ENCODE measurements at regions not wholly inside any gene's neighbourhood (a gene's known extent, or its start where the extent isn't known, plus 50 kb on each side); places are given as distances from the start of the nearest gene placed in this dataset.

DNA sequence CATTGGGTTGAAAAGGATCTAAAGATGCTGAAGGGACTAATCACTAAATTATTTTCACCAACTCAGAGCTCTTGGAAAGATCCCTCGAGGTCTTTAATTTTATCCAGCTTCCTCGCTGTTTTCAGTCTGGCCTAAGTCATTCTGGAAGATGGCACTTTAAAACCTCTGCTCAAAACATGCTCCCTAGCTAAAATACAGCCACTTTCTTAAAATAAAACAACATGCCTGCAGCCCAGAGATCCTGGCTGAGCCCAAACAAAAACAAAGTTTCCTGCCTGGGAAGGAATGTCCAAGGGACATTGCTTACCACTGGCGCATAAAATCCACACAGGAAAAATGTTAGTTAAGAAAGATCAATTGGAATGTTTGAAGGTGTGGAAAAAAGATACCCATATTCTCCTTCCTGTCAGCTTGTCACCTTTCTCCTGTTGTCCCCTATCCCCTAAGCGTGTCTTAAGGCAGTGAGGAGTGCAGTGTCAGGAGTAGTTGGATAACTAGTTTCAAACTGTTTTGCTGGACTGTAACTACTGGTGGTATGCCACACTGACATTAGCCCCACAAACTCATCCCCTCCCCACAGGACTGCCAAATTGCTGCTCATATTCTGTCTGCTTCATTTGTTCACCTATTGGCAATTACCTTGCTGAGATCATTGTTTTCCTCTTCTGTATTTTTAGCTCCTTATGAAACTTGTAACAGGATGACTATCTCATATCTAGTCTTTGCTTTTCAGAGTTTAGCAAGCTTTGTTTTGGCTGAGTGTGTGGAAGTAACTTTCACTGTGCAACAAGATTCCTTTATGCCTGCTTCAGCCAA, 108.3 kb upstream of the SESN3 start:
- DNase-seq, result no peak

- peak; percentile 86 for DNase-seq
These were observed 107.5 kb upstream of the SESN3 start for GRCh38 chr11:95338430-95338991.

DNA sequence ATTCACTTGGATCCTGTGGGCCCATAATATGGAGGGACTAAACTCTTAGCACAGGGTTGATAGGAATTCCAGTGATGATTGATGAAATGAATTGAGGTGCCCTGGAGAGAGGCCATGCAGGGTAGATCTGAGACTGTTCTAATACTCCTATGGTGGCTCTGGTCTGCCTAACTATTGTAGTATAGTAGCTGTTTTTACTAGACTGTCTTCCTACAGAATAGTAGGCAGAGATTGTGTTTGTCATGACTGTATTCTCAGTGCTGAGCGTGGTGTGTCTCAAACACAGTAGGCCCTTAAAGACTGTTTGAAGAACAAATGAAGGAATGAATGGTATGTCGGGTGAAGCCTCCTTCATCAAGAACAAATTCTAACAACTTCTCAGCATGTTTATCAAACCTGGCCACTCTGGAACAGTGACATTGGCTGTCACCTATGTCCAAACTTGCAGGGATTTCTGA, 107.0 kb upstream of the SESN3 start:
- DNase-seq, result no peak

GRCh38 chr11:95337175-95337957, 106.4 kb upstream of the SESN3 start:
- peak; percentile 95 for DNase-seq

GRCh38 chr11:95335989-95336388, 105.0 kb upstream of the SESN3 start:
- DNase-seq, result peak; percentile 17

GRCh38 chr11:95331161-95331560, 100.2 kb upstream of the SESN3 start:
- DNase-seq, result no peak

DNA sequence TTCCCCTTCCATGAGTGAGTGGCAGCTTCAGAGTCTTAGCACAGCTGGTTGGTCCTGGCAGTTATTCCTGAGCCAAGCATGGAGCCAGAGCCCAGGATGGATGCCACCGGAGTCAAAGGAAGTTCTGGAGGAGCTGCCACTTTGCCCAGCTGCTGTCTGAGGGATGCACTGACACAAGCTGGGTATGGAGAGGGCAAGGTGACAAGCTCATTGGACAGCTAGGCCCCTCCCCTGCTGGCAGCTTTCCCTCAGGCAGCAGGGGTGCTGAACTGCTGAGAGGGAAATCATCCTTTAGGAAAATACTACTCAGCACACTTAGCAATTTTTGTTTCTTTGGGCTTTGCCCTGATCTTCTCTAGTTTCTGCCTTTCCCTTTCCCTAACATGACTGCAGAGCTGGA, 99.3 kb upstream of the SESN3 start:
- peak; percentile 66 for DNase-seq

- no peak for DNase-seq
These were observed 96.4 kb upstream of the SESN3 start for GRCh38 chr11:95327273-95327948.

GRCh38 chr11:95325777-95326258, 94.8 kb upstream of the SESN3 start:
- peak; percentile 80 for DNase-seq

DNA sequence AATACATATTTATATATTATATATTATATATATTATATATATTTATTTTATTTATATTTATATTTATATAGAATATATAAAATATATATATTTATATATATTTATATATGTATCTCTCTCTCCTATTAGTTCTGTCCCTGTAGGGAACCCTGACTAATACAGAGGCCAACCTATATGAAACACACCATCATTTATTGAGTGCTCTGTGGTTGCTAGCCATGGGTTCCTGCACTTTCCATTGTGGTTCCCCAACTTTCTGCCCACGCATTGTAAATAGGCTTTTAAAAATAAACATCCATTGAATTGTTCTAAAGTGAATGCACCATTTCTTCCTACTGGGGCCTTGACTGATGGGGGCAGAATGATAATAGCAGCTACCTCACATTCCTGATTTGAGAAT, 93.8 kb upstream of the SESN3 start:
- no peak for DNase-seq

DNA sequence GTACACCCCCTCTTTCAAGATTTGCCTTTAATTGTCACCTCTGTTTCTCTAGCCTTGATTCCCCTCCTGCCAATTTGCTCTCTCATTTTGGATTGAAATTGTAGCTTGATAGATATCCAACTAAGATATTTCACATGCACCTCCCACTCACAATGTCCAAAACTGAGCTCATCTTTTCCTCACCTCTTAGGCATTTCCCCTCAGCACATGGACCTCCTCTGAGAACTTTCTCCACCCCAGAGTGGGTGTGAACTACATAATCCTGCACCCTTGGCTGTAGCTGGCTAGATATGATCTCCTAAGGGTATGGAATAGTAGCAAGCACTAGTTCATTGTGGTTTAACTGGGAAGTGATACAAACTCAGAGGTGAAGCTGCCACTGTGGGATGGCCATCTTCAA, 91.5 kb upstream of the SESN3 start:
- no peak for DNase-seq

DNA sequence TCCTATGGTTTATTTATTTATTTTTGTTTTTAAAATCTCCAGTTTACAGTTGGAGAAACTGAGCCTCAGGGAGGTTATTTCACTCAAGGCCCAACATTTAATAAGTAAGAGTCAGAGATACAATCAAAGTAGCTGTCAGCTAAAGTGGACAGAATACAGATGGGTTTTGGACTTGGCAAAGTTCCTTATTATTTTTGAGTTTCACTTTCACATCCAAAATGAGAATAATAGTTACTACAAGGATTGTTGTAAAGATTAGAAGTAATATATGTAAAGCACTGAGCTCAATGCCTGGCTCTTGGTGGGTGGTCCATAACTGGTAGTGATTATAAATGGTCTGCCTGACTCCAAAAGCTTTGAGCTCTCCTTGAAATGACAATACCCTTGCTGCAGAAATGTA, 87.5 kb upstream of the SESN3 start:
- no peak for DNase-seq

DNA sequence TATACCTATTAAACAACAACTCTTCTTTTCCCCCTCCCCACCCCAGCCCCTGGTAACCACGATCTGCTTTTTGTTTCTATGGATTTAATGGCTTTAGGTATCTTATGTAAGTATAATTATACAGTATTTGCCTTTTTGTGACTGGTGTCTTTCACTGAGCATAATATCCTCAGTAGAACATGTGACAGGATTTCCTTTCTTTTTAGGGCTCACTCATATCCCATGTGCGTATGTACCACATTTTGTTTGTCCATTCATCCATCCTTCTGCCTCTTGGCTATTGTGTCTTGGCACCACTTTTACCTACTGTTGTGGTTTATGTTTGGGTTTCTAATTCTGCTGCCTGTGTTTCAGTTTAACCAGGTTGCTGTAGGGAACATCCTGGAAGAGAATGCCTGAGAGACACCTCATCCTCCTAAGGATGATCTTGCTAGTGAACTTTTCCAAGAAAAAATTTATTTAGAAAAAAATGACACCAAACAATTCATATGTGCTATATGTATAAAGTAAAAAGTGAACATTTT, 77.6 kb upstream of the SESN3 start:
- DNase-seq, result no peak

GRCh38 chr11:95307286-95307685, 76.3 kb upstream of the SESN3 start:
- no peak for DNase-seq

DNA sequence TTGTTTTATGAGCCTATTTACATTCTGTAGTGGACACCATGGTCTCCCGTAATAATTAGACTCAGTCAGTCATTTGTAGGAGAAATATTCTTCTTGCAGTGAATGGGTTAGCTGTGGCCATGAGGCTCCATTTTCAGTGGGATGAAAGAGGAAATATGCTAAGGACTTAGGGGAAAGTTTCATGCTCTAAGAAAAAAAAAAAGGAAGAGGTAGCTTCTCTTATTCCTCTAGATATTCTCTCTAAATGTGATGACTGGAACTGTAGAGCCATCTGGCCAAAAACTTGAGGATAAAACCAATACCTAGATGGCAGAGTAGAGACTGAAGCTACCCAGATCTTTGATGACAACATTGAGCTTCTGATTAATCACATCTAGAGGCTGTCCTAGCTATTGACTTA, 75.8 kb upstream of the SESN3 start:
- DNase-seq, result no peak

DNA sequence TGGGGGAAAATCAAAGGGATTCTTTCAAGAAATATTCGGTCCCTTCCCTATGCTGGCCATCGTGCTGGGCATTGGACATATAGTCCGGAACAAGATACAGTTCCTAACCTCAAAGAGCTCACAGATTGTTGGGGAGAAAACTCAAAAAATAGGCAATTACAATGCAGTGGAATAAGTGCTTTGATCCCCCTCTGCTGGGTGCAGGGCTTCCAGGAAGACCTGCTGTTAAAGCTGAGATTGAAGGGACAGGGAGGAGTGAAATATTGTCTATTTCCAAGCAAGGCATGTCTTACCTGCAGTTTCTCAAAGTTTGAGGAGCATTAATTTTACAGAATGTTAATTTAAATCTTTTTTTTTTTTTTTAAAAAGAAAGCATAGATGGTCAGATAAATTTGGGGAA, 75.1 kb upstream of the SESN3 start:
- no peak for DNase-seq

GRCh38 chr11:95305705-95306104, 74.7 kb upstream of the SESN3 start:
- DNase-seq, result no peak

DNA sequence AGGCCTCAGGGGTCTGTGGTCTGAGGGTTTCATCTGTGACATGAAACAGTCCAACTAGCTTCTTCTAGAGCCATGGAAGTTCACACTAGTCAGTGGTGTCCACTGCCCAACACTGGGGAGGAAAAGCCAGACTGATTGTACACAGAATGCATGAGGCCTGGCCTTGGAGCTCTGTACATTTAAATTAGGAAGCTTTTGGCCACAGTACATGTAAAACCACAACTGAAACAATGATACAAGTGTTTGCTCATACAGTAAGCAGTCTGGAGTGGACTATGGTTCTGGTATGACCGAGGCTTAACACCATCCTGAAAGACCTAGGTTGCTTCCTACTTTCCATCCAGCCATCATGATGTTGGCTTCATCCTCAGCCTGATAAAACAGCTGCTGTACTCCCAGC, 73.8 kb upstream of the SESN3 start:
- no peak for DNase-seq

DNA sequence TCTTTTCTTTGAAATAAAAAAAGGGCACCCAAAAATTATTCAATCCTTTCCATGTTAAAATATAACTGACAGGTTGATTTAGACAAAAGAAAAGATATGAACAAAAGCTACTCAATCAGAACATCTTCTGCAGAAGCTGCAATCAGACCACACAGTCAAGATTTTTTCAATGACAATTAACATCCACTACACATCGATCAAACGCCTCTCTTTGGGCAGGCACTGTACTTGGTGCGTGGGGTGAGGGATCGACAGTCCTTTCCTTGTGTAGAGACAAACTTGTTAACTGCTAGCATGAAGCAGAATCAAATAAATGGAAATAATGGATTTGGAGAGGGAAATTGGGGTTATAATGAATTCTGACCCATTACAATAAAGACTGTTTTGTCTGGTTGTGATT, 71.2 kb upstream of the SESN3 start:
- DNase-seq, result no peak

DNA sequence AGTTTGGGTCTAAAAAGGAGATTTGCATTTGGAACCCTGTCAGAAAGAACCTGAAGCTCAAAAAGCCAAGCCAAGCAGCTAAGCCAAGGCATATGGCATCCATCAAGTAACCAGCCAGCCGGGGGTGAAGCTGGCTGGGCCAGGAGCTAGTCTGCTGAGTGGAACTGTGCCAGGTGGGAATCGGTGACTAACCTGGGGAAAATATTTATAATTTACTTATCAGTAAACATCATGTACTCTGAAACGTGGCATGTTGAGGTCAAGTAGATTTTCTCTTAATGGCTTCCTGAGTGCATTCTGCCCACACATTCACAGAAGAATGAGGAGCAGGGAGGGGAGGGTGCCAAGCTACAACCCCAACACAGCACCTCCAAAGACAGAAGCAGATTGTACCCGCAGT, 70.5 kb upstream of the SESN3 start:
- DNase-seq, result peak; percentile 55

- DNase-seq, result peak; percentile 49
These were observed 68.2 kb upstream of the SESN3 start for GRCh38 chr11:95299078-95299679.

- no peak for DNase-seq
These were observed 66.9 kb upstream of the SESN3 start for GRCh38 chr11:95297680-95298452.

Data from NCI-H2171 treated with DMSO at 0.1 percent for 48 hours (cell line).